GM12878 (cell line): ENCODE measurements at regions not wholly inside any gene's neighbourhood (a gene's known extent, or its start where the extent isn't known, plus 50 kb on each side); places are given as distances from the start of the nearest gene placed in this dataset.

Experiments
- CEBPB ChIP-seq, 2 experiments: fragments of 150-350 bp in 1 of 2; IDR thresholded peaks; 2 replicates each; pipeline ENCODE4 v1.6.1; 2012 to 2014; ENCODE audit warnings: low read depth in 2 of 2, low read length in 2 of 2, borderline replicate concordance in 1 of 2, inconsistent platforms in 1 of 2
- EZH2 ChIP-seq: IDR thresholded peaks from 2 replicates; pipeline ENCODE4 v1.6.1; 2012; ENCODE audit warnings: low read depth, mild to moderate bottlenecking, control low read depth, inconsistent platforms, low read length, borderline replicate concordance; ENCODE audit not compliant: control insufficient read depth
- NR2C1 ChIP-seq: fragments of 450-650 bp; IDR thresholded peaks from 2 replicates; pipeline ENCODE4 v1.6.1; 2017; ENCODE audit warnings: antibody characterized with exemption, mild to moderate bottlenecking, moderate library complexity
- TF ChIP-seq, protein P1 (sequence below): IDR thresholded peaks from 2 replicates; pipeline ENCODE4 v1.6.1; 2011; ENCODE audit warnings: low read depth, mild to moderate bottlenecking, low read length, moderate library complexity, borderline replicate concordance; ENCODE audit errors: extremely low read depth

- TF ChIP-seq EZH2 (no peak), NR2C1 (no peak), CEBPB (IDR thresholded peaks at IDR 0.05; ENCODE audit: borderline replicate concordance in 1 of 2, low read depth in 2 of 2, low read length in 2 of 2) (no peak)
- TF ChIP-seq, protein P1, sequence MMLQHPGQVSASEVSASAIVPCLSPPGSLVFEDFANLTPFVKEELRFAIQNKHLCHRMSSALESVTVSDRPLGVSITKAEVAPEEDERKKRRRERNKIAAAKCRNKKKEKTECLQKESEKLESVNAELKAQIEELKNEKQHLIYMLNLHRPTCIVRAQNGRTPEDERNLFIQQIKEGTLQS, result no peak
Observed at GRCh38 chr15:26081758-26082220, 218.7 kb upstream of the ATP10A start.
